Suppressor macrophage (primary cell): ENCODE measurements at regions not wholly inside any gene's neighbourhood (a gene's known extent, or its start where the extent isn't known, plus 50 kb on each side); places are given as distances from the start of the nearest gene placed in this dataset.
"Not testable (repeated sequence)": the region's sequence is repeated elsewhere in the genome, so short reads cannot be mapped to it uniquely, and the experiment has no call there.

ENCODE experiments used
- DNase-seq, 4 experiments: peaks; one replicate each; pipeline ENCODE4 v3.0.0-alpha.2; 2020 to 2022

GRCh38 chr12:9334964-9335363 is 126.8 kb upstream of the PZP start:
- DNase-seq: no peak

- peak; percentile 14 to 59 (median 41) for DNase-seq
Observed at GRCh38 chr12:9334041-9334692, 126.0 kb upstream of the PZP start.

DNA sequence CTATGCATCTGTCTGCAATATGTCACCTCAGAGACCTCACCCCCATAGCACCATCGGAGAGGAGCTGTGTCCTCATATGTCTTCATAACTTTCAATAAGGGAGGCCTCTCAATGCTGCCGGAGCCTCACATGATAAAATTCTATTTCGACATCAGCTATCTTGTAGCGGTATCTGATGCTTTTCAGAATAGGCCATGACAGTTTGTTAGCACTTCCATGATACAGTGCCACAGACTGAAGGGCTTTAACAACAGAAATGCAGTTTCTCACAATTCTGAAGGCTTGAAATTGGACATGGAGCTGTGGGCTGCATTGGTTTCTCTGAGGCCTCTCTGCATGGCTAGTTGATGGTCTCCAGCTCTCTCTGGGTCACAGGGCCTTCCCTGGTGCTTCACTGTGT is 125.0 kb upstream of the PZP start:
- DNase-seq: peak in 2 of 4 experiments; percentile 23 to 25

DNA sequence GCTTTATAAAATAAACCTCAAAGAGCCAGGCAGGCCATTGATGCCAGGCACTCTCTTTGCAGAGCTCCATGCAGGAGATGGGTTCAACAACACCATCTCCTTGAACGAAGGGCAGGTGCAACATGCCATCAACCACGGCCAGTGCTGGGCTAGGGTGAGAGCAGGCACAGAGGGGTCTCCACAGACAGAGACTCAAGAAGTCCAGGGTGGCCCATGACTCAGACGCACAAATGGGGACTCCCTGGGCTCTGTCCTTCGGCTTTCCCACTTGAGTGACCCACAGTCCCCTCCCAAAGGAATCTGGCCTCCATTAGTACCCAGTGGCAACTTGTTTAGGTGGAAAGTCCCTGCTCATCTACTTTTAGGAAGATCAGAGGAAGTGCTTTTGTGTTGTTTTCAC is 124.4 kb upstream of the PZP start:
- DNase-seq: no peak

DNA sequence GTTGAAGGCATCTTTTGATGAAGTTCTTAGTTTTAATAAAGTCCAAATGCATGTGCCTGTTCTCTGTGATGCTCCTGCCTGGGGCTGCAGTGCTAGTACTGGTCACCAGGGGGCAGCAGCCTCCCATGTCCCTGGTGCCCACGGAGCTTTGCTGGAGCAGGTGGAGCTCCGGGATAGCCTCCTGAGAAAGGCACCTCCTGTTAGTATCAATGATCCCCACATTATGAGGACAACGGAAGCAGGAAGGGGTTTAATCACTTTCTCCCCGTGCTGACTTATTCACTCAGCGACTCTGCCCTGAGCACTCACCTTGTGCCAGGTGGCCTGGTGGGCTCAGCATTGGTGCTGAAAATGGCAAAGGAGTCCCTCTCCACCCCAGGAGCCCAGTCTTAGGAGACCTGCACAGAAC is 123.0 kb upstream of the PZP start:
- DNase-seq: peak; percentile 69 to 86 (median 81)

GRCh38 chr12:9329019-9329418 is 120.8 kb upstream of the PZP start:
- DNase-seq: no peak

DNA sequence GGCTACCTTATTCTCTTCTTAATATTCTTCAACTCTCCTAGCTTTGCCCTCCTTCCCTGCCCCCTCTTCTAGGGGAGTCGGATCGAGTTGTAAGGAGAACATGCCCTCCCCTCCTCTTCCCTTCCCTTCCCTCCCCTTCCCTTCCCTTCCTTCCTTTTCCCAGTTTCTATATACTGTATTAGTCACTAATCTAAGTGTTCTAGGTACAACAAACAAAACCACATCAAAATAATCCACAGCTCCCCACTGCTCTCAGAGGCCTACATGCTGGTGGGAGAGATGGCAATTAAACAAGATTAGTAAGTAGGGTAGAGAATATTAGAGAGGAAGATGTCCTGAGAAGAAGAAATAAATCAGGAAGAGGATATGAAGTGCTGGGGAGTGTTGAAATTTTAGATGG is 119.9 kb upstream of the PZP start:
- DNase-seq: no peak

DNA sequence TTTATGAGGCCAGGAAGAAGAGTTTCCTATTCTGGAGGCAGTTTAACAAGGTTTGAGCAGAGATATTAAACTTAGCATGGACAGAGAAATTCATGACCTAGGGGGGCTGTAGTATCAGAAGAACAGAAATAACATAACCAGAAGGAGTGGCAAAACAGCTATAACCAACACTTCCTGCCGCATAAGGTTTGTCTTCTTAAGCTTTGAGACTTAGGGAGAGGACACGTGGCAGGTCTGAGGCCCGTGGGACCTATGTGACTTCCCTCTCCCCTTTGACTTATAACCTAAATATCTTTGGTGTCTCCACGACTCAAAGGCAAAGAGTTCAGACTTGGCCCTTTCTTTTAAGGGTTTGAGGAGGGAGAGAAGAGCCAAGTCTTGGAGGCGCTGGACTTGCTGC is 119.1 kb upstream of the PZP start:
- DNase-seq: no peak

- not testable (repeated sequence) for DNase-seq
Observed at GRCh38 chr12:9326849-9327248, 118.7 kb upstream of the PZP start.

DNA sequence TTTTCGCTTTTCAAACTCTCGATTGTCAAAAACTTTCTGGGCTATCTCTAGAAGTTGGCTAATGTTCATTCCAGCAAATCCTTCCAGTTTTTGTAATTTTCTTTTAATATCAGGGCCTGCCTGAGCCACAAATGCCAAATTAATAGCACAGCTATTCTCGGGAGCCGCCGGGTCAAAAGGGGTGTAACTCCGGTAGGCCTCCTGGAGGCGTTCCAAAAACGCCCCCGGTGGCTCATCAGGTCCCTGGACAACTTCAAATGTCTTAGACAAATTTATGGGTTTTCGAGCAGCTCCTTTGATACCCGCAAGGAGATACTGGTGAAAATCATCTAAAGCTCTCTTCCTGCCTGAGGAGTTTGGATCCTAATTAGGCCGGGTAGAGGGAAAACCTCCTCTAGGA is 117.9 kb upstream of the PZP start:
- no peak for DNase-seq

DNA sequence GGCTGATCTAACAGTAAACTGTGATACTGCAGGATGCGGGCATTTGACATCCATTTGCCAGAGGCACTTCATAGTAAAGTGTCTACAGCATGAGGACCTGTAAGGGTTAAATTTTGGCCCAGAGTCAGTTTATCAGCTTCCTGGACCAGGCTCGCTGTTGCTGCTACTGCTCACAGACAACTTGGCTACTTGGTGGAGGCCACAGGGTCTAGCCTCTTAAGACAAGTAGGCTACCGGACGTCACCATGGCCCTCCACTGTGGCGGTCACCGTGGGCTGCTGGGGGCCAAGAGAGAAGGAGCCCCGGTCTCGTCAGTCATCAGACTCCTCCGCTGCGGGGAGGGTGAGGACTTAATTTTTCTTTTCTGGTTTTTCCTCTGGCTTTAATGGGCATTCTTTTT is 117.3 kb upstream of the PZP start:
- no peak for DNase-seq

DNA sequence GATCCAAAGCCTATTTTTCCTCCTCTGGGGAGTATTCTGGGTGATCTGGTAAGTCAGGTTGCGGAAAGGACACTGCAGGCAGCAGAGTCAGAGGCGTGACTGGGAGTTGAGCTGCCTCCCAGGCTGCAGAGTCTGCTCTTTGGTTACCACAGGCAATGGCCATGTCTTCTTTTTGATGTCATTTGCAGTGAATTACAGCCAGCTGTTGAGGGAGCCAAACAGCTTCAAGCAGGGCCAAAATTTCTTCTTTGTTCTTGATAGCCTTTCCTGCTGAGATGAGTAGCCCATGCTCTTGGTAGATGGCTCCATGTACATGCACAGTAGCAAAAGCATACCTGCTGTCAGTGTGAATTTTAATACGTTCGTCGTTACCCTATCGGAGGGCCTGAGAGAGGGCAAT is 116.6 kb upstream of the PZP start:
- DNase-seq: no peak

GRCh38 chr12:9323144-9323681 is 115.0 kb upstream of the PZP start:
- DNase-seq: no peak

- no peak for DNase-seq
Observed at GRCh38 chr12:9319842-9320173, 111.6 kb upstream of the PZP start.

DNA sequence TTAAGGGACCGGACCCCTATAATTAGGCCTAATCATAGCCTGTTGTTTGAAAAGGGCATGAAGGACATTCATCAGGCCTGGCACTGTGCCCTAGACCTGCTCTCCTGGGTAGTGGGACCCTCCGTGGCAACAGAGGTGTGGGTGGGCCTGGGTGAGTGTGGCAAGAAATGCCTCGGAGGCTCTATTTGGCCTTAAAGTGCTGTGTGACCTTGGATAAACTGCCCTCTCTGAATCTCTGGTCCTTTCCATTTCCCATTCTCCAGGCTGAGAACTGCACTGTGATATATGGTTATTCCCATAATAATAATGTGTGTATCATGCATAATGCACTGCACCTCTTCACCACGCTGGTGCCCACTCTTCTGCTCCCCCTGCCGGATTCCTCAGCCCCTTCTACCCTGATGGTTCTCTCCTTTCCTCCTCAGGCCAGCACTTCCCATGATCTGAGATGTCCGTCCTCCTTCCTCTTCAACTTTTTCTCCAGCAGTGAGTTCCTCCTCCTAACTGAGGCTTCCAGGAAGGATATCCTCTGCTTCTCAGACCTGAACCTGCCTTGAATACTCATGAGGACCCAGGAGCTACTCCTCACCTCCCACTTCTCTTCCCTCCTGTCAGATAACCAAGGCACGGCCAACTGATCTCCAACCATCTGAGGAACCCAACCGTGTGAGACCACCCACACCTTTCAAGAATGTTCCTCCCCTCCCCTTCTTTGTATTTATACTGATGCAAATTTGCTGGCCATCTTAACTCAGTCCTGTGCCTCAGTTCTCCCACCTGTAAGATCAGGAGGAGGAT is 111.0 kb upstream of the PZP start:
- DNase-seq: peak in 2 of 4 experiments; percentile 16 to 29

DNA sequence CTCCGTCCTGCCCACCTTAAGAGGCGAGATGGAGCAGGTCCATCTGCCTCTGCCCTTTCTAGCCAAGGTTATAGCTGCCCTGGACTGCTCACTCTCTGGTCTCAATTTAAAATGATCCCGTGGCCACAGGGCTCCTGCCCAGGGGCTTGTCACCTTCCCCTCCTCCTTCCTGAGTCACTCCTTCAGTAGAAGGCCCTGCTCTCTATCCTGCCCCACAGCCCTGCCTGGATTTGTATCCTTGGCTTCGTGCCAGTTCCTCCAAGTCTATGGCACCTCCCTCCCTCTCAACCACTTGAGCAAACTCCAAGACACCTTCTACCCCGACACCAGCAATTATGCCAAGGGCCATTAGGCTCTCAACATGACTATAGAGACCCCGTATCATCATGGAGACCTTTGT is 105.3 kb upstream of the PZP start:
- not testable (repeated sequence) for DNase-seq

DNA sequence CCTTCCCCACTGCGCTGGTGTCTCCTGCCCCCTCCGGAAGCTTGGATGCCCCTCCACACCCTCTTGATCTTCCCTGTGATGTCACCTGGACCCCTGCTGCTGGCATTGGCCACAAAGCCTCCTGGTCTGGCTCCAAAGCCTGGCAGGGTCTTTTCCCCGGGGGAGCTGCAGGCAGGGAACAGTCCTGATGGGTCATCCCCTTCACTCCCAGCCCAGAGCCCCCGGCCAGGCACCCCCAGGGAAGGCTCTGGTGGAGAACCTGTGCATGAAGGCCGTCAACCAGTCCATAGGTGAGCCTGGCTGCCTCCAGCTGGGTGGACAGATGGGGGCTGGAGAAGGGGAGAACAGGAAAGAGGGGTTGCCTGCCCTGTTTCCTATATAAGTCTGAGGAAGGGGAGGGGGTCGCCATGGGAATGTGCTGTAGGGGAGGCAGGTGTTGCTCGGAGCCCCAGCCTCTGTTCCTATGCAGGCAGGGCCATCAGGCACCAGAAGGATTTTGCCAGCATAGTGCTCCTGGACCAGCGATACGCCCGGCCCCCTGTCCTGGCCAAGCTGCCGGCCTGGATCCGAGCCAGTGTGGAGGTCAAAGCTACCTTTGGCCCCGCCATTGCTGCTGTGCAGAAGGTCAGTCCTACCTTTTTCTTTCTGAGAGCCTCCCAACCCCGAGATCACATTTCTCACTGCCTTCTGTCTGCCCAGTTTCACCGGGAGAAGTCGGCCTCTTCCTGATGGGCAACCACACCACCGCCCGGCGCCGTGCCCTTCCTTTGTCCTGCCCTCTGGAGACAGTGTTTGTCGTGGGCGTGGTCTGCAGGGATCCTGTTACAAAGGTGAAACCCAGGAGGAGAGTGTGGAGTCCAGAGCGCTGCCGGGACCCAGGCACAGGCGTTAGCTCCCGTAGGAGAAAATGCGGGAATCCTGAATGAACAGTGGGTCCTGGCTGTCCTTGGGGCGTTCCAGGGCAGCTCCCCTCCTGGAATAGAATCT is 104.5 kb upstream of the PZP start:
- DNase-seq: not testable (repeated sequence)

- not testable (repeated sequence) for DNase-seq
Observed at GRCh38 chr12:9311454-9311853, 103.3 kb upstream of the PZP start.

DNA sequence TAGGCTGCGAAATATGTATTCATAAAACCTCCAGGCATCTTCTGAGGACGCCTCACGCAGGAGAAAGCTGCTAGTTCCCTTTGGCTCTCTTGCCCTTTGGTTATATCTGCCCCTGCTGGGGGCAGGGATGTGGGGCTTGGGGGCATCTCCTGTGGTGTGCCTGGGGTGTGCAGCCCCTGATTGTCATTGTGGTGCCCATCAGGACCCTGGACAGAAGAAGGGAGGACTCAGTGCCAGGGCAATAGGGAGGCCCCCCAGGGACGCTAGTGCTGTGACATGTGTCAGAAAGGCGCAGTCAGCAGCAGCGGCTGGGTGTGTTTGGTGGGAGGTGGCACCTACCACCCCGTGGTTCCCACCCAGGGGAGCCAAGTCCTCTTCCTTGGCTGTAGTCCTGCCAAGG is 102.5 kb upstream of the PZP start:
- DNase-seq: not testable (repeated sequence)

- not testable (repeated sequence) for DNase-seq
Observed at GRCh38 chr12:9309749-9310148, 101.6 kb upstream of the PZP start.

GRCh38 chr12:9308745-9309144 is 100.5 kb upstream of the PZP start:
- not testable (repeated sequence) for DNase-seq

DNA sequence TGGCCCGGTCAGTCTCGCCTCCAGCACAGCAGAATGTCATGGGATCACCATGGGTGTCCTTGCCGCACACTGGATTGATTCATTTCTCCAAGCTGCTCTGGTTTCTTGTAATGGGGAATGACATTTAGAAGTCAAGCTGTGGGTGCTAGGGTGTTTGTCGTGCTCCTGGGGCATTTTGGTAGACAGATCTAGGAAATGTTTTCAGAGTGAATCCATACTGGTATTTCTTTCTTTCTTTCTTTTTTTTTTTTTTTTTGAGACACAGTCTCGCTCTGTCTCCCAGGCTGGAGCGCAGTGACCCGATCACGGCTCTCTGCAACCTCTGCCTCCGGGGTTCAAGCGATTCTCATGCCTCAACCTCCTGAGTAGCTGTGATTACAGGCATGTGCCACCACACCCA is 100.0 kb upstream of the PZP start:
- DNase-seq: not testable (repeated sequence)

- not testable (repeated sequence) for DNase-seq
Observed at GRCh38 chr12:9307255-9307654, 99.1 kb upstream of the PZP start.
